ENCODE measurements at regions not wholly inside any gene's neighbourhood (a gene's known extent, or its start where the extent isn't known, plus 50 kb on each side); places are given as distances from the start of the nearest gene placed in this dataset.

DNA sequence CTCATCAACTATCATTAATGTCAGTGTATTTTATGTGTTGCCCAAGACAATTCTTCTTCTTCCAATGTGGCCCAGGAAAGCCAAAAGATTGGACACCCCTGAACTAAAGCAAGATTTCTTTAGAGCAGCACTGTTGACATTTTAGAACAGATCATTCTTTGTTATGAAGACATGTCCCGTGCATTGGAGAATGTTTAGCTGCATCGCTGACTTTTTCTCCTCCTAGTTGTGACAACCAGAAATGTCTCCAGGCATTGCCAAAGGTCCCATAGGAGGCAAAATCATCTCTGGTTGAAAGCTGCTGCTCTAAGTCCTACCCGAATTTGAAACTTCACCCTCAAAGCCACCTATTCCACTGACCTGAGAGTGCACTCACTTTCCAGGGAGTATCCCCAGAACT, 62.7 kb upstream of the IRX6 start:
- no peaks in the 10 kb centered on the region for H3K4me1 ChIP-seq
- peaks cover 0 to 6% (median 0%) of the 10 kb centered on the region in 4 donors for H3K9me3 ChIP-seq
- 27 to 42% methylated on average over 3 of the region's 3 CpGs for WGBS, 2 donors
- no peaks in the 10 kb centered on the region for H3K27me3 ChIP-seq
- no peak overlapping the region for H3K27ac ChIP-seq
- H3K36me3 ChIP-seq, result no peaks in the 10 kb centered on the region
- no peak for DNase-seq (ENCODE audit: low spot score in 2 of 2)
- H3K4me3 ChIP-seq, result no peak overlapping the region
- TF ChIP-seq CTCF (IDR thresholded peaks at IDR 0.05), result no peak
- TF ChIP-seq POLR2A (IDR thresholded peaks at IDR 0.05), result no peak
- no peak for TF ChIP-seq EP300 (IDR thresholded peaks at IDR 0.05)

DNA sequence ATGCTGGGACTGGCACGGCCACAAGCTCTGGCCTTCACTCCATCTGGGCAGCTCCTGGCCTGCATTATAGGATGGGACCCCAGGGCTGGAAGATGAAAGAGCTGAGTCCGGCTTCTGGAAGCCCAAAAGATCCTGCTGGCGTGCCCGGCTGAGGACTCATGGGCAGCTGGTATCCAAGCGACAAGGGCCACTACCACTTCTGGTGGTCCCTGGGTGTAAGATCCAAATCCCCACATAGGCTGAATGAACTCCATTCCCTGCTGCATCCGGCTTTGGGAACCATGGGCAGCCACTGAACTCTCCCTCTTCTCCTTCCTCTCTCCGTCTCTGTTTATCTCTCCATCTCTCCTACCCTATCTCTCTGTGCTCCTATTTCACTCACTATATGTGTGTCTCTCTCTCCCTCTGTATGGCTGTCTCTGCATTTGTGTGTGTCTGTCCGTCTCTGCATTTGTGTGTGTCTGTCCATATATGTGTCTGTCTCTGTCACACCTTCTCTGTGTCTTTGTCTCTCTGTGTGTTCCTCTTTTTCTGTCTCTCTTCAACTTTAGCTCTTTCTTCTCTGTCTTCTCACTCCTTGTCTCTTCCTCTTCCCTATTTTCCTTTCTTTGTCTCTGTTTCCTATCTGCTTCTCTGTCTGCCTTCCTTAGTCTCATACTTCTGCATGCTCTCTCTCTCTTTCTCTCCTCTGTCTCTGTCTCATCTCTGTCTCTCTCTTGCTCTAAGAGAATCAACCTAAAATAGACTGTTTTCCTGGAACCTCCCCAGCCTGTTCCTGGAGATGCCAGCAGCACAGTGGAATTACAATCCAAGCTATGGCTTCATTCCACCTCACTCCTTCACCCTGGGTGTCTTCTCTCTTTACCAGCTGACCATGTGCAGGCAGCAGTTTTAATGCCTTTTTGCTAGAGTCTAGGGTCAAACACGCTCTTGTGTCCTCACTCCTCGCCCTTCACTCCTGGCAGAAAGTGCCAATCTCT, 60.4 kb upstream of the IRX6 start:
- Histone ChIP-seq H3K9me3 (peaks cover 0 to 14% (median 0%) of the 10 kb centered on the region in 4 donors), H3K27ac (no peak overlapping the region), H3K36me3 (no peaks in the 10 kb centered on the region), H3K27me3 (no peaks in the 10 kb centered on the region), H3K4me3 (no peak overlapping the region), H3K4me1 (no peaks in the 10 kb centered on the region)
- TF ChIP-seq POLR2A (IDR thresholded peaks at IDR 0.05) (no peak), EP300 (IDR thresholded peaks at IDR 0.05) (no peak), CTCF (IDR thresholded peaks at IDR 0.05) (no peak)
- WGBS, 2 donors, result 63 to 80% methylated on average over 10 of the region's 10 CpGs
- no peak for DNase-seq (ENCODE audit: low spot score in 2 of 2)

DNA sequence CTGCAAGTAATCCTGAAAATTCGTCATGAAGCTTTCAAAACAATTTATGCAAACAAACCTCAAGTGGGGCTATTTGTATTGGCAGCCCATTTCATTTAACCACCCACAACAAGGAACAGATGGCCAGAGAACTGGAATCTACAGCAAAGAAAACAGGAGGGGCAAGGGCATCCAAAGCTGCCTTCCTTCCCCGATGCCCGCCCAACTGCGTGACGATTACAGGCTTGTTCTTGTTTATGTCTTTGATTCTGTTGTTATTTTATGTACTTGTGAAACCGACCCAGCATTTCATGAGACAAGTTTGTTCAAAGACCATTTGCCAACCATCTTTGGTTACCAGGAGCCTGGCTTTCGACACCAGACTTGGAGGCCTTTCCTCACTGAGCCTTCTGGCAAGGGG, 59.1 kb upstream of the IRX6 start:
- 69 to 76% methylated on average over 7 of the region's 7 CpGs for WGBS, 2 donors

GRCh38 chr16:55265926-55266325, 58.1 kb upstream of the IRX6 start:
- Histone ChIP-seq H3K4me1 (no peaks in the 10 kb centered on the region), H3K27ac (no peak overlapping the region), H3K9me3 (peaks cover 0 to 14% (median 0%) of the 10 kb centered on the region in 4 donors), H3K36me3 (no peaks in the 10 kb centered on the region), H3K4me3 (no peak overlapping the region), H3K27me3 (no peaks in the 10 kb centered on the region)
- 91% methylated on average over 2 of the region's 2 CpGs for WGBS, 2 donors
- DNase-seq (ENCODE audit: low spot score in 2 of 2), result no peak
- TF ChIP-seq POLR2A (IDR thresholded peaks at IDR 0.05), result no peak
- TF ChIP-seq CTCF (IDR thresholded peaks at IDR 0.05), result no peak
- no peak for TF ChIP-seq EP300 (IDR thresholded peaks at IDR 0.05)

More for the DNA sequence above, 59.1 kb upstream of the IRX6 start:
- Histone ChIP-seq H3K36me3 (no peaks in the 10 kb centered on the region), H3K9me3 (peaks cover 0 to 14% (median 0%) of the 10 kb centered on the region in 4 donors), H3K27ac (no peak overlapping the region), H3K4me1 (no peaks in the 10 kb centered on the region), H3K4me3 (no peak overlapping the region), H3K27me3 (no peaks in the 10 kb centered on the region)
- TF ChIP-seq POLR2A (IDR thresholded peaks at IDR 0.05), result no peak
- no peak for TF ChIP-seq EP300 (IDR thresholded peaks at IDR 0.05)
- TF ChIP-seq CTCF (IDR thresholded peaks at IDR 0.05), result no peak
- no peak for DNase-seq (ENCODE audit: low spot score in 2 of 2)

DNA sequence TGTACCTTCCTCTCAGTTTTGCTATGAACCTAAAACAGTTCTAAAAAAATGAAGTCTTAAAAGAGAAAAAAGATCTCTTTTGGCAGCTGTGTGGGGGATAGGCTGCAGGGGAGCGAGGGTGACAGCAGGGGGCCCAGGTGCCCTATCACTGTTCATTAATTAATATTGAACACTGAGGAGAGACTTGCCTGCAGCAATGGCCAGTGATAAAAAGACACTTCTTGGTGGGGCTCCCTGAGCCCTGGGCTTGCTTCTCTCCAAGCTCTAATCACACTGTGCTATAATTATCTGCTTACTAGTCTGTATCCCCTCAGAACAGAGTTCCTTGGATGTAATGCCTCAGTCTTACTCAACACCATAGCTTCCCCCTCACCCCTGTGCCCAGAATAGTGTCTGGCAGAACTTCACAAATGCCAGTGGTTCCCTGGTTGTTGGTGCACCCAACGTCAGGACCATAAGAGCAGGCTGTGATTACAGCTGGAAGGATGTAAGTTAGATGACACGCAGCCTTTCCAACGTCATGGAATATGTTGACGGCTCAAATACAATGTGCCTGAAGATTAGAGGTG, 52.0 kb upstream of the IRX6 start:
- H3K4me3 ChIP-seq, result no peak overlapping the region
- no peak for TF ChIP-seq CTCF (IDR thresholded peaks at IDR 0.05)
- DNase-seq (ENCODE audit: low spot score in 2 of 2), result no peak
- no peaks in the 10 kb centered on the region for H3K4me1 ChIP-seq
- H3K27me3 ChIP-seq, result no peaks in the 10 kb centered on the region
- WGBS, 2 donors, result 80 to 82% methylated on average over 5 of the region's 5 CpGs
- H3K27ac ChIP-seq, result no peak overlapping the region
- H3K36me3 ChIP-seq, result no peaks in the 10 kb centered on the region
- H3K9me3 ChIP-seq, result peaks cover 0 to 2% (median 0%) of the 10 kb centered on the region in 4 donors

Measured in tibial nerve (tissue), 4 donors.